Gastroesophageal sphincter (tissue), 3 donors: ENCODE measurements at regions not wholly inside any gene's neighbourhood (a gene's known extent, or its start where the extent isn't known, plus 50 kb on each side); places are given as distances from the start of the nearest gene placed in this dataset.

Experiments used
- EP300 ChIP-seq: sonication (generic); formaldehyde crosslinking; IDR thresholded peaks from one replicate; pipeline ENCODE4 v1.6.1; 2017; ENCODE audit warnings: antibody characterized with exemption, mild to moderate bottlenecking
- POLR2A ChIP-seq, 2 donors: fragments of 450-650 bp; IDR thresholded peaks; one replicate each; pipeline ENCODE4 v1.6.1; 2017; ENCODE audit warnings: antibody characterized with exemption in 2 of 2, mild to moderate bottlenecking in 2 of 2, moderate library complexity in 1 of 2
- POLR2AphosphoS5 ChIP-seq: sonication (generic); formaldehyde crosslinking; IDR thresholded peaks from one replicate; pipeline ENCODE4 v1.6.1; 2017; ENCODE audit warnings: antibody characterized with exemption
- TF ChIP-seq, protein P1 (sequence below), 4 experiments: fragments of 200-600 bp in 2 of 4; fragments of 450-650 bp in 2 of 4; sonication (generic) in 1 of 4; IDR thresholded peaks; one replicate each; pipeline ENCODE4 v1.5.1; 2017 to 2019; ENCODE audit warnings: antibody characterized with exemption in 4 of 4, mild to moderate bottlenecking in 2 of 4, moderate library complexity in 2 of 4

DNA sequence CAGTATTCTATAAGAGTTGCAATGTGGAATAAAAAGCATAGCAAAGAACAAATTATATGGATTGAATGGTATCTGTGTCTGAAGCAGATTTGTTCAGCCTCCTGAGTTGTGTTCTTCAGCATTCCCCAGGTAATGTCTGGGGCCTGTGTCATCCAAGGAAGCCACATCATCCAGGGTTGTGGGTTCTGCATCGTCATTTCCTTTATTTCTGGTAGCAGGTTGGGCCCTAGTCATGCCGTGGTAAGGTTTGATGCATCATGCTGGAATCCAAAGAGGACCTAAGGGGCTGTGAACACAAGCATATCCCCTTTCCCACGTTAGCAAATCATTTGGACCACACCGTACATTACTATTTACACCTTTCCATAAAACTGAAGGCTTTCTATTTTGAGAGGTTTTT is 131.0 kb upstream of the ZNF91 start:
- TF ChIP-seq, protein P1, sequence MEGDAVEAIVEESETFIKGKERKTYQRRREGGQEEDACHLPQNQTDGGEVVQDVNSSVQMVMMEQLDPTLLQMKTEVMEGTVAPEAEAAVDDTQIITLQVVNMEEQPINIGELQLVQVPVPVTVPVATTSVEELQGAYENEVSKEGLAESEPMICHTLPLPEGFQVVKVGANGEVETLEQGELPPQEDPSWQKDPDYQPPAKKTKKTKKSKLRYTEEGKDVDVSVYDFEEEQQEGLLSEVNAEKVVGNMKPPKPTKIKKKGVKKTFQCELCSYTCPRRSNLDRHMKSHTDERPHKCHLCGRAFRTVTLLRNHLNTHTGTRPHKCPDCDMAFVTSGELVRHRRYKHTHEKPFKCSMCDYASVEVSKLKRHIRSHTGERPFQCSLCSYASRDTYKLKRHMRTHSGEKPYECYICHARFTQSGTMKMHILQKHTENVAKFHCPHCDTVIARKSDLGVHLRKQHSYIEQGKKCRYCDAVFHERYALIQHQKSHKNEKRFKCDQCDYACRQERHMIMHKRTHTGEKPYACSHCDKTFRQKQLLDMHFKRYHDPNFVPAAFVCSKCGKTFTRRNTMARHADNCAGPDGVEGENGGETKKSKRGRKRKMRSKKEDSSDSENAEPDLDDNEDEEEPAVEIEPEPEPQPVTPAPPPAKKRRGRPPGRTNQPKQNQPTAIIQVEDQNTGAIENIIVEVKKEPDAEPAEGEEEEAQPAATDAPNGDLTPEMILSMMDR (IDR thresholded peaks at IDR 0.05) = no peak
- TF ChIP-seq POLR2AphosphoS5 (no peak), POLR2A (IDR thresholded peaks at IDR 0.05) (no peak), EP300 (no peak)
